ENCODE measurements at regions not wholly inside any gene's neighbourhood (a gene's known extent, or its start where the extent isn't known, plus 50 kb on each side); places are given as distances from the start of the nearest gene placed in this dataset.
"Not testable (repeated sequence)": the region's sequence is repeated elsewhere in the genome, so short reads cannot be mapped to it uniquely, and the experiment has no call there.

DNA sequence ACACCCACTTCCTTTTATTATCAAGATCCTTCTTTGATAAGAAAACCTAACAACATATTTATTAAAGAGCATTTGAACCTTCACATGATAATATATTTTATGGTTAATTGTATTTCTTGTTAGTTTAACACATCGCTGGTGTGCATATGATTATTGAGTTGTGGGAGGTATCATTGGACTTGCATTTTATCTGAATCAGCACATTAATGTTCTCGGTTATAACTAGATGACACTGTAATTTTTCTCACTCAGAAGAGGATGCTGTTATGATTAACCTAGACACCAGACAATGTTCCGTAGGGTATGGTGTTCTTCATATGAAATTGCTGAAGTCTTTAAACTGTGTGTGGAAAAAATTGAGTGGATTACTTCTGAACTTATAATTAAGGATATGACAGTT is 1188.3 kb upstream of the EPHA6 start:
- no peak for DNase-seq (ENCODE audit: low read depth, low spot score)

GRCh38 chr3:95627293-95627692 is 1187.1 kb upstream of the EPHA6 start:
- DNase-seq (ENCODE audit: low read depth, low spot score) = no peak

DNA sequence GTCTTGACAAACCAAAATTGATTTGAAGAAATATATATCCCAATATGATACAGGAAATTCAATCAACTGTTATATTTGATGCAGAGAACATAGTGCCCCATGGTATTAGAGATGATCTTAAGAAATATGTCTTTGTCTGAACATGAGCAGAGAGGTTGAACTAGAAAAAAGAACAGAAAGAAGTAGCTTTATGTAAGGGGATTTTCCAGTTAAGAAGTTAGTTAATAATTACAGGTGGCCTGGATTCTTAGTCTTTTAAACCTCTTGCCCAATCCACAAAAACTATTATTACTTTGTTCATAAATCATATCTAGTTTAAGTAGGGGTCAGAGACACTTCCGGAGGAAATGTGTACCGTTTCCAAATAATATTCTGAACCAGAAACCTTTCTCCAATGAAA is 1186.7 kb upstream of the EPHA6 start:
- no peak for DNase-seq (ENCODE audit: low read depth, low spot score)

DNA sequence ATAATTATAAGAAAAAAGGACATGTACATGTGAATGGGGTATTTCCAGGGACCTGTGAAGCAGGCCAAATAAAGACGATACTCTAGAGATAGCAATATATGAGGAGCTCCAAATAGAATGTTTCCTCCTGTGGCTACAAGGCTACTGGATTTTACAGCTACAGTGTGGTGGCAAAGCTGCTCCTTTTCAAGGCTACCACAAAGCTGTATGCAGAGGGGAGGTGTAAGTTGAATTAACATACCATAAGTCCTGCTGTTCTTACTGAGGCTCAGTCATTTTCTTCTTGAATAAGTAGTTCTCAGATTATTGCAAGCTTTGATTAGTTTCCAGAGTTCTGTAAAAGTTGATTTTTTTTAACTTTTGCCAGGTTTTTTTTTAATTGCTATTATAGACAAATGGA is 1184.6 kb upstream of the EPHA6 start:
- no peak for DNase-seq (ENCODE audit: low read depth, low spot score)

GRCh38 chr3:95645291-95645690 is 1169.1 kb upstream of the EPHA6 start:
- DNase-seq (ENCODE audit: low read depth, low spot score) = no peak

DNA sequence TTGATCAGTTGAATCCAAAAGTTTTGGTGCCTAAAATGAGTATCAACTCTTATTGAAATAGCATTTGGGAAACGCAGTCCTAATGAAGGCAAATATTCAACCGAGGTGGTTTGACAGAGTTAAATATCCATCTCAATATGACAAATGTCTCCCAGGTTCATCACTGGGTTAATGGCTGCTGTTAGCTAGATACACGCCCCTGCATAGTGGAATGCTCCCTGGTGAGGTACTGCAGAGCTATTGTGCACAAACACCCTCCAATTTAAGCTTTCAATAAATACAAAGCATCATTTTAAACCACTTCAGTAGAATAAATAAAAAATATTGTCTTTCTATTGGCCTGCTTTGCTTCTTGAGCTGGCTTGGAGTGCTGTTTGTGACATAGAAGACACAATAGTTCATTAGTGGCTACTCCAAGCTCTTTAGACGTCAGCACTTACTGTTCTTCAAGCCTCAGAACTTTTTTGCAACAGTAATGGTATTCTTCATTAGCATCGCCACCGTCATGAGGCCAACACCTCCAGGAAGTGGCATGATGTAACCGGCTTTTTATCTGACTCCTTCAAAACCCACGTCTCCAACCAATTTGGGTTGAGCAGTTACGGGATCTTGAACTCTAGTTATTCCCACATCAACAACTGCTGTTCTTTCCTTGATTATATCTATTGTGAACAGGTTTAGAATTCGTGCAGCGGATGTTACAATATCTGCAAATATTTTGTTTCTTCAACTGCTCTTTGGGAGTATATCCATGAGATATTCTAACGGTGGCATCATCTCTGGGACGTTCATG is 1159.6 kb upstream of the EPHA6 start:
- no peak for DNase-seq (ENCODE audit: low read depth, low spot score)

- DNase-seq (ENCODE audit: low read depth, low spot score) = no peak
These were observed 1158.9 kb upstream of the EPHA6 start for GRCh38 chr3:95655363-95655986.

GRCh38 chr3:95670765-95671164 is 1143.6 kb upstream of the EPHA6 start:
- DNase-seq (ENCODE audit: low read depth, low spot score) = no peak

DNA sequence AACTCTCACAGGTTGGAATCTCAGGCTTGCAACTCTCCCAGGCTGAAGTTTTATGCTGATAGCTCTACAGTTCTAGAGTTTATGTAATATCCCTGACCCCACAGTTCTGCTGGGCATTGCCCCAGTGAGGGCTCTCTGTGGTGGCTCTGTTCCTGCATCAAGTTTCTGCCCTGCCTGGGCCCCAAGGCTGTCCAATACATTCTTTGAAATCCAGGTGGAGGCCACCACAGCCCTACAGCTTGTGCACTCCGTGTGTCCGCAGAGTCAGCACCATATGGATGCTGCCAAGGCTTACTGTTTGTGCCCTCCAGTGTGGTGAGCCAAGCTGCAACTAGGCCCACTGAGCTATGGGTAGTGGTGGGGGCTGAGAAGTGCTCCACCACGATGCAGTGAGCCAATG is 1141.2 kb upstream of the EPHA6 start:
- DNase-seq (ENCODE audit: low read depth, low spot score) = no peak

DNA sequence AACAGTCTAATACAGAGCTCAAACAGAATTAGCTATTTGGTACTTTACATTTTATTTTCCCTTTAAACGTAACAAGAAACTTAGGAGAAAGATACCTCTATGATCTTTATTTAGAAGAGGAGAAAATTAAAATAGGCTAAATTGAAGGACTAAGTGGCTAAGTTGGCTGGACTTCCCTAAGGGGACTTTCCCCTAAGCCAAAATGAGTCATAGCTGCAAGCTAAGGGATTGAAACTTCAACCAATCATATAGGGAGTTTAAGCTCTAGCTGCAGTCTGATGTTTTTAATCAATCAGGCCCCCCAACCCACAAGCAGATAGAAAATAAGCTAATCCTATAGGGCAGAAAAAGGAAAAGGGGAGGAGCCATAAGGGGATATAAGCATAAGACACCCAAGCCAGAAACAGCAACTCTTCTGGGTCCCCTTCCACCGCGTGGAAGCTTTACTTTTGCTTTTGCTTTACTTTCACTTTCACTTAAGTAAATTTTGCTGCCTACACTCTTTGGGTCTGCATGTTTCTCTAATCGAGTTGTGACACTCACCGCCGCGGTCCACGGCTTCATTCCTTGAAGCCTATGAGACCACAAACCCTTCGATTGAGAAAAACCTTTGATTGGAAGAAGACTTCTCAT is 1108.5 kb upstream of the EPHA6 start:
- DNase-seq (ENCODE audit: low read depth, low spot score) = no peak

DNA sequence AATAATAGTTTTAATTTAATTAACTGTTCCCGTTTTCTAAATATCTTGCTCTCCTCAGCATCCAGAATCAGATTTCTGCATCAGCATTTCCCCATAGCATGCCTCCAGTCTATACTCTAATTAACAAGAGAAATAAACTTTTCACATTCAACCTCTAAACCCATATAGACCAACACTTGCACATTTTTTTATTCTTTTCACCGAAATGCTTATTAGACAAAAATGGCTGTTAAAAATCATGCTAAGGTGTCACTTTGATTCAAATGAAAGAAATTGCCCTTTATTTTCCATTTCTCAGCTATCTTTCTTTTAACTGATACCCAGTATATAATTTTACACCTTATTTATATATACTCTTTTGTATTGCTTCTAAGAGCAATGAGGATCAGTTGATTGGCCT is 1107.1 kb upstream of the EPHA6 start:
- DNase-seq (ENCODE audit: low read depth, low spot score) = no peak

- no peak for DNase-seq (ENCODE audit: low read depth, low spot score)
These were observed 1103.7 kb upstream of the EPHA6 start for GRCh38 chr3:95710684-95711083.

- no peak for DNase-seq (ENCODE audit: low read depth, low spot score)
These were observed 1102.6 kb upstream of the EPHA6 start for GRCh38 chr3:95711789-95712188.

GRCh38 chr3:95715128-95715527 is 1099.3 kb upstream of the EPHA6 start:
- DNase-seq (ENCODE audit: low read depth, low spot score) = no peak

- no peak for DNase-seq (ENCODE audit: low read depth, low spot score)
These were observed 1097.3 kb upstream of the EPHA6 start for GRCh38 chr3:95717048-95717447.

- no peak for DNase-seq (ENCODE audit: low read depth, low spot score)
These were observed 1096.2 kb upstream of the EPHA6 start for GRCh38 chr3:95718168-95718567.

GRCh38 chr3:95719481-95719880 is 1094.9 kb upstream of the EPHA6 start:
- DNase-seq (ENCODE audit: low read depth, low spot score) = no peak

DNA sequence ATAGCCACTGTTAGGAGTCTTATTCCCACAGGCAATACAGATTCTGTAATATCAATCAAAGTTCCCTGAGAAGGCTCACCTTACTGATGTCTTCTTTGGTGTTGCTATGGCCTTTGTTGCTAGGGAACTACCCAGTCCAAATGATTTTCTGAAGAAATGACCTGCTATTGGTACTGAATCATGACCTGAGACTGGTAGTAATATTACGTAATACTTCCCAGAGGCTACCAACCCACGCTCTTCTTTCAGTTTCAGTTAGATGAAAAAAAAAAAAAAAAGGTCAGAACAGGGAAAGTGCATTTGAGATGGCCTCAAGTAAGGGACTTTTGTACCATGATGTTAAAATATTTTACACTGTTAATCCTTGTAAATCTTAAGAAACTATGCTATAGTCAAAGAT is 1092.5 kb upstream of the EPHA6 start:
- DNase-seq (ENCODE audit: low read depth, low spot score) = no peak

DNA sequence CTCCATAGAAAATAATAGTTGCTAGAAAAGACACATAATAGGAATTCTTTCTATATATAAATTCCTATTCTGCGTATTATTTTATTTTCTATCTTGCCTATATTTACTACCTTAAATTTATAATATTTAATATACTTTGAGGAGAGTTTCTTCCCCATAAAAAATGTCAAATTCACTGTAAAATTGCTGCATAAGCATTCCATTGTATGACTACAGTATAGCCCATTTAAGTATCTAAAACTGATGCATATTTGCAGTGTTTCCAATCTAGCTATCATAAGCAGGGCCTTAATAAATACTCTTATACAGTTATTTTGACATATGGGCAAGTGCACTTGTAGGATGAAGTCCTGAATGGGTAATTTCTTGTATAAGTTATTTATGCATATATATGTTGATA is 1088.6 kb upstream of the EPHA6 start:
- no peak for DNase-seq (ENCODE audit: low read depth, low spot score)

DNA sequence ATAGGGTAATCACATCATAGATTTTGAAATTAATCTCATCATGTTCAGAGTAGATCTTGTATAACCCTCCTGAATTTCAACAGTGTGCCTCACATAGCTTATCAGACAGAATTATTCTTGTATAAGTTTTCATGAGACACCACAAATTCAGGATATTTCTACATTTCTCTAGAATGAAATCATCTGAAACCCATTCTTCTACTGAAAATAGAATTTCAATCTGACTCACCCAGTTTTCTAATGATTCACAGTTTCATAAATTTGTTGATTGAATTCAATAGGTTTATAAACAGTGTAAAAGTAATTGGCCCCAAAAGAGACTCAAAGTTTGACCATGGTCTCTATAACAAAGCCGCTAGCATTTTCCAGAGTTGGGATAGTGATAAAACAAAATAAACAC is 1082.6 kb upstream of the EPHA6 start:
- DNase-seq (ENCODE audit: low read depth, low spot score) = no peak

- no peak for DNase-seq (ENCODE audit: low read depth, low spot score)
These were observed 1081.1 kb upstream of the EPHA6 start for GRCh38 chr3:95733336-95733735.

DNA sequence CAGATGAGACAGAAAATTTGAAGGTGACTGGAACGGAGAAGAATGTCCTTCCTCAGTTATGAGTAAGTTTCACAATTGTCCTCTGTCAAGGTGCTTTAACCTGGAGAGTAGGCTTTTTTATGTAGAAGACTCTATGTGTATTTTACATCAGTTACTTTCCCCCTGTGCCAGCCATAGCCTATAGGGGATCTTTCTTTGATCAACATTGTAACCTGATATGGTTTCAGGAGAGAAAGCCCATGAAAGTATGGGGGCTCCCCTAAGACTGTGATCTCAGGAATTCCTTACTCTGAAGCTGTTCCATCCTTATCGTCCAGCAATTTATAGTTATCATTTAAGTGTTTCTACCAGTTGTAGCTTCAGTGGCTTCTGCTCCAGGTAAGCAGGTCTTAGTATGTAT is 1076.3 kb upstream of the EPHA6 start:
- DNase-seq (ENCODE audit: low read depth, low spot score) = no peak

- not testable (repeated sequence) for DNase-seq (ENCODE audit: low read depth, low spot score)
These were observed 1069.5 kb upstream of the EPHA6 start for GRCh38 chr3:95744896-95745295.
